ENCODE measurements at regions not wholly inside any gene's neighbourhood (a gene's known extent, or its start where the extent isn't known, plus 50 kb on each side); places are given as distances from the start of the nearest gene placed in this dataset.
"Not testable (repeated sequence)": the region's sequence is repeated elsewhere in the genome, so short reads cannot be mapped to it uniquely, and the experiment has no call there.

- no peak overlapping the region for H3K27ac ChIP-seq
- no peaks in the 10 kb centered on the region for H3K4me1 ChIP-seq (replicated peaks in 1 of 2)
- 0 to 93% (median 44%) methylated on average over 1 to 38 of the region's 48 CpGs; no CpG with 5 or more reads in 3 of the 10 experiments for WGBS, 10 experiments
- in situ Hi-C loops (cut with MboI; ENCODE audit: low pct_unique_long_range_greater_than_20kb in 2 of 9, low sequenced_read_pairs in 9 of 9, unreplicated experiment in 9 of 9): no loop called here
- no peak overlapping the region for H3K4me3 ChIP-seq
- peak in 1 of 8 experiments; percentile 35 for ATAC-seq (replicated peaks in 6 of 8)
These were observed 204.7 kb downstream of the CDRT15L2 start for GRCh38 chr17:20784100-20784665.

GRCh38 chr17:20787281-20787680 is 207.8 kb downstream of the CDRT15L2 start:
- Histone ChIP-seq H3K27ac (no peak overlapping the region), H3K4me3 (no peak overlapping the region), H3K4me1 (replicated peaks in 1 of 2) (no peaks in the 10 kb centered on the region)
- ATAC-seq (replicated peaks in 6 of 8): no peak
- in situ Hi-C loops (cut with MboI; ENCODE audit: low pct_unique_long_range_greater_than_20kb in 2 of 9, low sequenced_read_pairs in 9 of 9, unreplicated experiment in 9 of 9): no loop called here
- WGBS, 10 experiments: 0 to 74% (median 63%) methylated on average over 1 to 4 of the region's 6 CpGs; no CpG with 5 or more reads in 6 of the 10 experiments

- Histone ChIP-seq H3K27ac (no peak overlapping the region), H3K4me3 (no peak overlapping the region), H3K4me1 (replicated peaks in 1 of 2) (no peaks in the 10 kb centered on the region)
- 83 to 100% (median 90%) methylated on average over 1 to 5 of the region's 5 CpGs; no CpG with 5 or more reads in 3 of the 10 experiments for WGBS, 10 experiments
- no peak for ATAC-seq (replicated peaks in 6 of 8)
- in situ Hi-C loops (cut with MboI; ENCODE audit: low pct_unique_long_range_greater_than_20kb in 2 of 9, low sequenced_read_pairs in 9 of 9, unreplicated experiment in 9 of 9): no loop called here
These were observed 212.1 kb downstream of the CDRT15L2 start for GRCh38 chr17:20791626-20792025.

GRCh38 chr17:20794532-20794931 is 215.0 kb downstream of the CDRT15L2 start:
- H3K4me1 ChIP-seq (replicated peaks in 1 of 2); H3K27ac ChIP-seq; H3K4me3 ChIP-seq; in situ Hi-C loops (cut with MboI; ENCODE audit: low pct_unique_long_range_greater_than_20kb in 2 of 9, low sequenced_read_pairs in 9 of 9, unreplicated experiment in 9 of 9); ATAC-seq (replicated peaks in 6 of 8): not testable (repeated sequence)
- 18 to 97% (median 71%) methylated on average over 2 to 5 of the region's 6 CpGs; no CpG with 5 or more reads in 1 of the 10 experiments for WGBS, 10 experiments

GRCh38 chr17:20797292-20797691 is 217.8 kb downstream of the CDRT15L2 start:
- no peak overlapping the region for H3K4me3 ChIP-seq
- H3K27ac ChIP-seq: no peak overlapping the region
- H3K4me1 ChIP-seq (replicated peaks in 1 of 2): no peaks in the 10 kb centered on the region
- in situ Hi-C loops (cut with MboI; ENCODE audit: low pct_unique_long_range_greater_than_20kb in 2 of 9, low sequenced_read_pairs in 9 of 9, unreplicated experiment in 9 of 9): no loop called here
- ATAC-seq (replicated peaks in 6 of 8): no peak
- WGBS, 10 experiments: 0 to 90% (median 60%) methylated on average over 1 to 3 of the region's 3 CpGs; no CpG with 5 or more reads in 1 of the 10 experiments

GRCh38 chr17:20800146-20800545 is 220.6 kb downstream of the CDRT15L2 start:
- no peak overlapping the region for H3K27ac ChIP-seq
- H3K4me3 ChIP-seq: no peak overlapping the region
- no peaks in the 10 kb centered on the region for H3K4me1 ChIP-seq (replicated peaks in 1 of 2)
- 35 to 100% (median 75%) methylated on average over 1 to 2 of the region's 2 CpGs; no CpG with 5 or more reads in 1 of the 10 experiments for WGBS, 10 experiments
- in situ Hi-C loops (cut with MboI; ENCODE audit: low pct_unique_long_range_greater_than_20kb in 2 of 9, low sequenced_read_pairs in 9 of 9, unreplicated experiment in 9 of 9): loop anchor here in 1 of 9 experiments (10.0 kb wide), 1 partner anchor 195 kb away; no protein-coding TSS in a partner anchor
- no peak for ATAC-seq (replicated peaks in 6 of 8)

- no peak for ATAC-seq (replicated peaks in 6 of 8)
- H3K4me3 ChIP-seq: no peak overlapping the region
- H3K27ac ChIP-seq: no peak overlapping the region
- in situ Hi-C loops (cut with MboI; ENCODE audit: low pct_unique_long_range_greater_than_20kb in 2 of 9, low sequenced_read_pairs in 9 of 9, unreplicated experiment in 9 of 9): loop anchor here in 1 of 9 experiments (10.0 kb wide), 1 partner anchor 189 kb away; no protein-coding TSS in a partner anchor
- no peaks in the 10 kb centered on the region for H3K4me1 ChIP-seq (replicated peaks in 1 of 2)
- WGBS, 10 experiments: 20 to 100% (median 76%) methylated on average over 1 to 3 of the region's 3 CpGs; no CpG with 5 or more reads in 1 of the 10 experiments
These were observed 226.2 kb downstream of the CDRT15L2 start for GRCh38 chr17:20805751-20806150.

GRCh38 chr17:20807566-20807965 is 228.0 kb downstream of the CDRT15L2 start:
- not testable (repeated sequence) for H3K4me3 ChIP-seq; H3K27ac ChIP-seq; ATAC-seq (replicated peaks in 6 of 8); H3K4me1 ChIP-seq (replicated peaks in 1 of 2)
- in situ Hi-C loops (cut with MboI; ENCODE audit: low pct_unique_long_range_greater_than_20kb in 2 of 9, low sequenced_read_pairs in 9 of 9, unreplicated experiment in 9 of 9): loop anchor here in 1 of 9 experiments (10.0 kb wide), 1 partner anchor 187 kb away; no protein-coding TSS in a partner anchor

- ATAC-seq (replicated peaks in 6 of 8); H3K27ac ChIP-seq; H3K4me1 ChIP-seq (replicated peaks in 1 of 2); H3K4me3 ChIP-seq; in situ Hi-C loops (cut with MboI; ENCODE audit: low pct_unique_long_range_greater_than_20kb in 2 of 9, low sequenced_read_pairs in 9 of 9, unreplicated experiment in 9 of 9): not testable (repeated sequence)
- 14 to 100% (median 85%) methylated on average over 1 to 5 of the region's 5 CpGs; no CpG with 5 or more reads in 2 of the 10 experiments for WGBS, 10 experiments
These were observed 227.4 kb downstream of the USP22 start for GRCh38 chr17:20815410-20815809.

- peak in 2 of 8 experiments; percentile 42 to 57 for ATAC-seq (replicated peaks in 6 of 8)
- H3K4me1 ChIP-seq (replicated peaks in 1 of 2): no peaks in the 10 kb centered on the region
- no peak overlapping the region for H3K4me3 ChIP-seq
- 17 to 100% (median 62%) methylated on average over 1 to 2 of the region's 3 CpGs; no CpG with 5 or more reads in 6 of the 10 experiments for whole genome bisulfite sequencing, 10 experiments
- in situ Hi-C loops (cut with MboI; ENCODE audit: low pct_unique_long_range_greater_than_20kb in 2 of 9, low sequenced_read_pairs in 9 of 9, unreplicated experiment in 9 of 9): no loop called here
- H3K27ac ChIP-seq: no peak overlapping the region
These were observed 218.9 kb downstream of the USP22 start for GRCh38 chr17:20823905-20824304.

GRCh38 chr17:20825539-20825938 is 217.3 kb downstream of the USP22 start:
- peak in 1 of 8 experiments; percentile 67 for ATAC-seq (replicated peaks in 6 of 8)
- 13 to 100% (median 60%) methylated on average over 1 to 7 of the region's 9 CpGs; no CpG with 5 or more reads in 2 of the 10 experiments for WGBS, 10 experiments
- Histone ChIP-seq H3K4me1 (replicated peaks in 1 of 2) (no peaks in the 10 kb centered on the region), H3K4me3 (no peak overlapping the region), H3K27ac (no peak overlapping the region)
- in situ Hi-C loops (cut with MboI; ENCODE audit: low pct_unique_long_range_greater_than_20kb in 2 of 9, low sequenced_read_pairs in 9 of 9, unreplicated experiment in 9 of 9): no loop called here

GRCh38 chr17:20840453-20840852 is 202.4 kb downstream of the USP22 start:
- H3K4me1 ChIP-seq (replicated peaks in 1 of 2); H3K4me3 ChIP-seq; H3K27ac ChIP-seq; ATAC-seq (replicated peaks in 6 of 8); in situ Hi-C loops (cut with MboI; ENCODE audit: low pct_unique_long_range_greater_than_20kb in 2 of 9, low sequenced_read_pairs in 9 of 9, unreplicated experiment in 9 of 9): not testable (repeated sequence)
- WGBS, 10 experiments: 0 to 90% (median 58%) methylated on average over 1 to 2 of the region's 23 CpGs; no CpG with 5 or more reads in 2 of the 10 experiments

- in situ Hi-C loops (cut with MboI; ENCODE audit: low pct_unique_long_range_greater_than_20kb in 2 of 9, low sequenced_read_pairs in 9 of 9, unreplicated experiment in 9 of 9); H3K4me3 ChIP-seq; H3K4me1 ChIP-seq (replicated peaks in 1 of 2); H3K27ac ChIP-seq; ATAC-seq (replicated peaks in 6 of 8): not testable (repeated sequence)
- WGBS, 10 experiments: no CpG with 5 or more reads among the region's 62 CpGs
These were observed 201.6 kb downstream of the USP22 start for GRCh38 chr17:20840987-20841865.

Data from motor neuron (in vitro differentiated cells).